ENCODE measurements at regions not wholly inside any gene's neighbourhood (a gene's known extent, or its start where the extent isn't known, plus 50 kb on each side); places are given as distances from the start of the nearest gene placed in this dataset.

- no peak for DNase-seq
These were observed 82.8 kb upstream of the IGF1R start for GRCh38 chr15:98565566-98565965.

- DNase-seq, result no peak
These were observed 80.4 kb upstream of the IGF1R start for GRCh38 chr15:98567951-98568350.

GRCh38 chr15:98568382-98569017 lies 79.8 kb upstream of the IGF1R start:
- no peak for DNase-seq

- no peak for DNase-seq
These were observed 78.2 kb upstream of the IGF1R start for GRCh38 chr15:98570119-98570518.

- peak; percentile 37 for DNase-seq
These were observed 67.8 kb upstream of the IGF1R start for GRCh38 chr15:98580572-98580971.

GRCh38 chr15:98581715-98582114 lies 66.6 kb upstream of the IGF1R start:
- no peak for DNase-seq

GRCh38 chr15:98582900-98583554 lies 65.3 kb upstream of the IGF1R start:
- no peak for DNase-seq

GRCh38 chr15:98583771-98584430 lies 64.4 kb upstream of the IGF1R start:
- no peak for DNase-seq

GRCh38 chr15:98586066-98586465 lies 62.3 kb upstream of the IGF1R start:
- no peak for DNase-seq

- no peak for DNase-seq
These were observed 56.2 kb upstream of the IGF1R start for GRCh38 chr15:98592136-98592535.

GRCh38 chr15:98596131-98596530 lies 52.2 kb upstream of the IGF1R start:
- DNase-seq, result no peak

- DNase-seq, result no peak
These were observed 51.4 kb upstream of the IGF1R start for GRCh38 chr15:98596885-98597392.

- DNase-seq, result no peak
These were observed 50.7 kb upstream of the IGF1R start for GRCh38 chr15:98597666-98598065.
